Medulla oblongata (tissue), 1 donor: ENCODE measurements at regions not wholly inside any gene's neighbourhood (a gene's known extent, or its start where the extent isn't known, plus 50 kb on each side); places are given as distances from the start of the nearest gene placed in this dataset.
"Not testable (repeated sequence)": the region's sequence is repeated elsewhere in the genome, so short reads cannot be mapped to it uniquely, and the experiment has no call there.

Source experiments
- DNase-seq: peaks from one replicate; pipeline ENCODE4 v3.0.0-alpha.2; 2015; ENCODE audit errors: extremely low spot score

DNA sequence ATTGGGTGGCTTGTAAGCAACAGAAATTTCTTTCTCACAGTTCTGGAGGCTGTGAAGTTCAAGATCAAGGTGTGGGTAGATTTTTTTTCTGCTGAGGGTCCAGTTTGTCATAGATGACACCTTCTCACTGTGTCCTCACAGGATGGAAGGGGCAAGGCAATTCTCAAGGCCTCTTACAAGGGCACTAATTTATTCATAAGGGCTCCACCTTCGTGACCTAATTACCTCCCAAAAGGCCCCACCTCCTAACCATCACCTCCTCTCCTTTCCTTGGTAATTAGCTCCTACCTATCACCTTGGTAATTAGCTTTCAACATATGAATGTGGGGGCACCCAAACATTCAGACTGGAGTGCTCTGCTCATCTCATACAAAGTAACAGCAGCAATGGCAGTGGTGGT, 92.3 kb upstream of the CD44 start:
- DNase-seq: no peak

DNA sequence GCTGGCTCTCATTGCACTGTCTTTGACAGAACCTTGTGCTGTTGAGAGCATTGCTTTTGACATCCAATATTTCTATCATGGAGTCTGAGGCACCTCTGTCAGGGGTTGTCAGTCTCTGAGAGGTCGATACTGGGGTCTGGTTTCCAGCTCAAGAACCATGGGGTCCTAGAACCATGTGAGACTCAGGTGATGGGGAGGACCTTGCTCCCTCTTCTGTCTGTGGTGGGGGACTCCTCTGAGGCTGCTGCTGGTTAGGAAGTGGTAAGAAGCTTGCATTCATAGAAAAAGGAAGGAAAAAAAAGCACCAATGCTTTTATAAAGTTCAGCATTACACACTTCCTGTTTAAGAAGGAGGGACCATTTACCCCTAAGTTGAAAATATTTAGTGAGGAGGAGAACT, 91.8 kb upstream of the CD44 start:
- peak; percentile 32 for DNase-seq

DNA sequence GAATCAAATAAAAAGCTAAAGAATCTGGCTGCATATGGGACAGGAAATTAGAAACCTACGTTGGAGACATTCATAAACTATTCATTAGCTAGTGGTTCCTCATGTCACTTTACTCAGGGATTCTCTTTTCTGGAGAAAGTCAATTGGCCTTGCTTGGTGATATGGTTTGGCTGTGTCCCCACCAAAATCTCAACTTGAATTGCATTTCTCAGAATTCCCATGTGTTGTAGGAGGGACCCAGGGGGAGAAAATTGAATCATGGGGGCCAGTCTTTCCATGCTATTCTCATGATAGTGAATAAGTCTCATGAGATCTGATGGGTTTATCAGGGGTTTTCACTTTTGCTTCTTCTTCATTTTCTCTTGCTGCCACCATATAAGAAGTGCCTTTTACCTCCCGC, 91.2 kb upstream of the CD44 start:
- DNase-seq: no peak

DNA sequence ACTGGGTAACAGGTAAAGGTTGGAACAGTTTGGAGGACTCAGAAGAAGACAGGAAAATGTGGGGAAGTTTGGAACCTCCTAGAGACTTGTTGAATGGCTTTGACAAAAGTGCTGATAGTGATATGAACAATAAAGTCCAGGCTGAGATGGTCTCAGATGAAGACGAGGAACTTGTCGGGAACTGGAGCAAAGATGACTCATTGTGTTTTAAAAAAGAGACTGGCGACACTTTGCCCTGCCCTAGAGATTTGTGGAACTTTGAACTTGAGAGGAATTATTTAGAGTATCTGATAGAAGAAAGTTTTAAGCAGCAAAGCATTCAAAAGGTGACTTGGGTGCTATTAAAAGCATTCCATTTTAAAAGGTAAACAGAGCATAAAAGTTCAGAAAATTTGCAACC, 90.6 kb upstream of the CD44 start:
- not testable (repeated sequence) for DNase-seq

DNA sequence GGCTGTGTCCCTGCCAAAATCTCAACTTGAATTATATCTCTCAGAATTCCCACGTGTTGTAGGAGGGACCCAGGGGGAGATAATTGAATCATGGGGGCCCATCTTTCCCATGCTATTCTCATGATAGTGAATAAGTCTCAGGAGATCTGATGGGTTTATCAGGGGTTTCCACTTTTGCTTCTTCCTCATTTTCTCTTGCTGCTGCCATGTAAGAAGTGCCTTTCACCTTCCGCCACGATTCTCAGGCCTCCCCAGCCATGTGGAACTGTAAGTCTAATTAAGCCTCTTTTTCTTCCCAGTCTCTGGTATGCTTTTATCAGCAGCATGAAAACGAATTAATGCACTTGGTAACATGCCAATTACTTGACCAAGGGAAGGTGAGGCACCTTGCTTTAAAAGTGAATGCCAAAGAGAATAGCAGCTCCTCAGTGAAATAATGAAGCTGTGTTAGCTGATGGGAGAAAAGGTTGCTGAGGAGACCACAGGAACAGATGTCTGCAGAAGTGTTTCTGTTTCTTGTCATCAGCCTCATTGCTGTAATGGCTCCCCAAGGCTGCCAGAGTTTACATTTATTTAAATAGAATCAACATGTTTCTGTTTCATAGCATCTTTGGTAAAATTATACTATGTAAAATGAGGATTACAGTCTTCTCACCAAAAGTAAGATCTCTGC, 89.0 kb upstream of the CD44 start:
- no peak for DNase-seq

DNA sequence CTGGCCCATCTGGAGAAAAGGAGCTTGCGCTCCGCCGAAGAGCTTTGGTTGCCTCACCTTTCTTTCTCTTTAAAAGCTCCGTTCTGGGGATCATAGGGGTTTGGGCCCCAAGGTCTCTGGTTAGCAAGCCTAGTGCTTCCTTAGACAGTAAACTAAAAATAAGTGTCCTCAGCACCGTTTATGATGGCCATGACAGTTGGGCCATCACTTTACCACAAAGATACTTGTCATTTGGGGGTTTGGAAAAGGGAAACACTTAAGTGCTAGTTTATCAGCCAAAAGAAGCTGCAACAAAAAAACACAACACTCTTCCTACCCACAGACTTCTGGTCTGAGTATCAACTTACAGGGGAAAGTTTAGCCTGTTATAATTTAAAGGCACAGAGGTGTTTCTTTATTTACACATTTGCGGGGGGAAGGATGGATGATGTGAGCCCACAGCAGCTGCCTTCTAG, 88.4 kb upstream of the CD44 start:
- no peak for DNase-seq

DNA sequence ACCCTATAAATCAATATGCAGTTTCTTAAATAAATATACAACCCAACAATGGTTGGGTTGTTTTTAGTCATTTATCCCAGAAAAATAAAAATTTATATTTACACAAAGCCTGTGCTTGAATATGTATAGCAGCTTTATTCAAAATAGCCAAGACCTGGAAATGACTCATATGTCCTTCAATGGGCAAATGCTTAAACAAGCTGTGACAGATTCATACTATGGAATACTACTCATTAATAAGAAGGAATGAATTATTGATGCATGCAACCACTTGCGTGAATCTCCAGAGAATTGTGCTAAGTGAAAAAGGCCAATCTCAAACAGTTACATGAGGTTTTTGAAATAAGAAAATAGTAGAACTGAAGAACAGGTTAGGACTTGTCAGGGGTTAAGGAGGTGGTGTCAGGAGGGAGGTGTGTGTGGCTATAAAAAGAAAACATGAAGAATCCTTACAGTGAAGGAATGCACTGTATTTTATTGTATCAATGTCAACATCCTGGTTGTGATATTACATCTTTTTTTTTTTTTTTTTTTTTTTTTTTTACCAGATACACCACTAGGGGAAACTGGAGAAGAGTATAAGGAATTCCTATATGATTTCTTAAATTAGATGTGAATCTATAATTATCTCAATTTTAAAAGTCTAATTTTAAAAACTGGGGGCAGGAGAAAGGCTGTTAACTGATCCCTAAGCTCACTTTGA, 82.4 kb upstream of the CD44 start:
- no peak for DNase-seq

DNA sequence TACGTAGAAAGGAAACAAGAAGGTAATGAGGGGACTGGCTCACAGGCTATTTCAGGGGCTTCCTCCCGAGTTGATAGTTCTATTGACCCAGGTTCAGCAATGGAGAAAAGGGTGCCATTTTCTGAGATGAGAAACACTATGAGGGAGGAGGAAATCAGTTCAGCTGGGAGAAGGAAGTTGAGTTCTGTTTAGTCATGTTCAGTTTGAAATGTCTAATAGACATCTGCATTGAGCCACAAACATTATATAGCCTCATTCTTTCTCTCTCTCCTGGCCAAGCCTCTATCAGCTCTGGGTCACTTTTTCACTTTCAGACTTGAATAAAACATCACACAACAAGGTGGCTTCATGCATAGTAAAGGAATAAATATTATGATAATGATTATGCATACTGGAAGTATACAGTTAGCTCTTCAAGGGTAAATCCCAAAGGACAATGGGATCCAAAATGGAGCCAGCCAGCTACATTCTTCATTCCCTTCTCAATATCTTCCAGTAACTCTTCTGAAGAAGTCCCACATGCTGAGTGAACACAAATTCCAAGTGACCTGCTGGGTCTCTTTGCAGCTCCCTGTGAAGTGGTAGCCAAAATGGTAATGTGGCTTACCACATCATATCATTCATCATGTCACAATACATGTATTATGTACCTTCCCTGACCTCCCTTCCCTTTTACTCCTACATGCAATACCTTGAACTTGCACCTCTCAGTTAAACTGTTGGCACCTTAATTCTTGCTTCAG, 80.9 kb upstream of the CD44 start:
- no peak for DNase-seq

DNA sequence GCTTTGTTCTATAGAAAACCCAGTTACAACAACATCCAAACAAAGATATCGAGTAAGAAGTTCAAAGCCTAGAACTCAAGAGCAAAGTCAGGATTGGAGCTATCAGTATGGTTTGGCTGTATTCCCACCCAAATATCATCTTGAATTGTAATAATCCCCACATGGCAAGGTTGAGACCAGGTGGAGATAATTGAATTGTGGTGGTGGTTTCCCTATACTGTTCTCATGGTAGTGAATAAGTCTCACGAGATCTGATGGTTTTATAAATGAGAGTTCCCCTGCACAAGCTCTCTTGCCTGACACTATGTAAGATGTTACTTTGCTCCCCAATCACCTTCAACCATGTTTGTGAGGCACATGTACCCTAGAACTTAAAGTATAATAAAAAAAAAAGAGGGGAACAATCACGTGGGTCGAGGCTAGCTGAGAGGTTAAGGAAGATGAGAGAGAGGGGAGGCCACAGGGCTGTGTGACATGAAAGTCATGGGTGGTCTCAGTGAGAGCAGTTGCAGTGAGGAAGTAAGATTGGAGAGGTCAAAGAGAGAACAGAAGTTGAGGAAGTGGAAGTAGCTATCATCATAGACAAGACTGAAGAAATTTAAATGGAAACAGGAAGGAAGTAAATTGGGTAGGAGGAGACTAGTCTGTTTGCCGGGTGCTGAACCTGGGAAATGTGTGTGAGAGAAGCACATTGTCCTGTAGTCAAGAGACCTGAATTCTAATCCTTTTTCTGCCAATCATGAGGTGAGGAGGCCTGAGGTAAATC, 80.1 kb upstream of the CD44 start:
- DNase-seq: peak; percentile 53

DNA sequence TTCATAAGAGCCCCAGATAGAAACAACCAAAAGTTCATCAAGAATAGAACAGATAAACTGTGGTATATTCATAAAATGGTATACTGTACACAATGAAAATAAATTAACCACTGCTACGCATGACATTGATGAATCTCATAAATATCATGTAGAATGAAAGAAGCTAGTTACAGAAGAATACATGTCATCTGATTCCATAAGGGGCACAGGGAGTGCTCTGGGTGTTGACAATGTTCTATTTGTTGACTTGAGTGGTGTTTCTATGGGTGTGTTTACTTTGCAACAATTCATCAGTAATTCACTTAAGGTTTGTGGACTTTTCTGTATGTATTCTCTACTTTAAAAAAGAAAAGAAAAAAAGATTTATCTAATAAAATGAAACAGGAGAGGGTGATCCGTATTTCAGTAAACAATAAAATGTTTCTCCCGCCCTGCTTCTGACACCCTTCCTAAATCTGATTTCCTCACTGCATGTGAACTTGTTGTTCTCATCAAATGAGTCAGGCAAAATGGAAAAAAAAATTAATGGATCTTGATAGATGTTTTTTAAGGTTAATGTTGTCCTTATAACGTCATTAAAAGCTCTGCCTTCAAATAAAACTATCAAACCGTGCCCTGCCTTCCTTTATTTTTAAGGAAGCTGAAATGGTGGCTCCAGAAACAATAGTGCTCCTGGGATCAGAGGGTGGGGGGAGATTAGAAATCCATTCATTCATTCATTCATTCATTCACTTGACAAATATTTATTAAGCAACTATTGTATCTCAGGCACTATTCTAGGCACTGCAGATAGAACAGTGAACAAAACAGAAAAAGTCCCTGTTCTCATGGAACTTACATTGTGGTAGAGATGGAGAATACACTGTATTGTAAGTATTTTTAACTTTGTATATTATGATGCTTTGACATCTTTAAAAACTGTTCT, 77.2 kb upstream of the CD44 start:
- no peak for DNase-seq

DNA sequence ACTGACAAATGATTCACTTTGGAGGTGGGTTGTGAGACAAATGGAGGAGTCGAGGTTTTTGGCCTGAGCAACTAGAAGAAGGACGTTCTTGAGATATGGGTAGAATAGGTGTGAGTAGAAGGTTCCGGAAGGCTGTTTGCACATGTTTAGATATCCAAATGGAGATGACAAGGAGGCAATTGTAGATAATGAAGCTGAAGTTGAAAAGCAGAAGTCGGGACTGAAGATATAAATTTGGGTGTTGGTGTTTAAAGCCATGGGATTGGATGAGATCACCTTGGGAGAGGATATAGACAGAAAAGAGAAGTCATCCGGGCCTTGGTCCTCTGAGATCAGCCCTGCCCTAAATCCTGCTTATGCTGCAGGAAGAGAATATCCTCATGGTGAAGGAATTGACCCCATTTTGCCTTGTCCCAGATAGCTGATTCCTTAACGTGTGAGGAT, 75.5 kb upstream of the CD44 start:
- DNase-seq: no peak

DNA sequence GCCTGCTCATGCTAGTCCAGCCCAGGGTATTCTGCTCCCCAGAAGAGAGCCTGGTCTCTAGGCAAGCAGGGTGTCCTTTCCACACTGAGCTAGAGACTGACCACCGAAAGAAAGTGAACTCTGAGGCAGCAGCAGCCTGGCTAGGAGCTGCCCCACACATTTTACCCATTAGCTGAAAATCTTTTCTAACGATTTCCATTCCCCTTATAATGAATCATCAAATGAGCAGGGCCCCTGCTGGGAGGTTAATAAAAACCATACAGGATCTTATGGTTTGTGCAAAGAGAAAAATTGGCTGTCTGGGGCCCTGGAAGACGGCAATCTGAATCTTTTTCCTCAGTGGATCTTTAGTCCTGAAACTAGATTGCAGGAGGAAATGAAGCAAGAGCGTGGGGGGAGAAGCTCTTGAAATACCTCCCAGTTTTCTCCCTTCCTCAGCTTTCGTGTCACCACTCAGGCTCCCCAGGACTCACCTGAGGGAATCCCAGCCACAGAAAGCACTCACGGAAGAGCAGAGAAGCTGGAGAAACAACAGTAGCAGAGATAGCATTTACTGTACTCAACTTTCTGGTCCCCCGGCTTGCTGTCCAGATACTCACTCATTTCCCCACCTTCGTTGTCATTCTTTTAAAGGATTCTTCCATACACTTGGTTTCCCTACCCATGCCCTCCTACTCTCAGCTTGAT, 74.7 kb upstream of the CD44 start:
- DNase-seq: no peak

DNA sequence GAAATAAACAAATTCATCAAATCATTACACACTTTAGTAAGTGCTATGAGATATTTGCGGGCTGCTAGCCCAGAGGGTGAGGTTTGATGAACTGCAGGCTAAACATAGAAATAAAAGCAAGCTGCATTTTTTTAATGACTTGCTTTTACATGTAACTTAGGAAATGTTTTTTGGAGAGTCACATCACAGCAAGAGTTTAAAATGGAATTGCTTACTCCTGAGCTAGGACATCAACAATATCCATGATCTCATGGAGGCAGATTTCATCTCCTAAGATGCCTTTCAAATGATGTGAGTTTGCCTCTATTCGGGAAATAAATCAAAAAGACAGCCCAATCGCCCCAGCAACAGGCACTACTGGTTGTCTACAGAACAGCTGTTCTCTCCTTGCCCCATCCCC, 73.4 kb upstream of the CD44 start:
- DNase-seq: no peak

DNA sequence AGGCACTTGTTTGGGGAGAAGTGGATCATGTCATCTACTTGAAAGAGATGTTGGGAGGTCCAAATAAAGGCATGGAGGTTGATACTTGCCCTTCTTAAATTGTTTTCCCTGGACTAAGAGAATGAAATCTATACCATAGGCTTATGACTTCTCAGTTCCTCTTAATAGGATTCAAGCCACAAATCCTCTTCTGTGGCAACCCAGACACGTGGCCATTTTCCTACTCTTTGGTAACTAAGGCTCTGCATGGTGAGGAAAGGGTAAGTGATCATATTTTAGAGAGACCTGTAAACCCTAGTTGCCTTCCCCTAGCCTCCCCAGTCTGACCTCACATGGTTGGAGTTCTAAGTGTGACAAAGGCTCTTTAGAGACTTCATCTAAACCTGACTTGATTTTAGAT, 72.9 kb upstream of the CD44 start:
- no peak for DNase-seq

DNA sequence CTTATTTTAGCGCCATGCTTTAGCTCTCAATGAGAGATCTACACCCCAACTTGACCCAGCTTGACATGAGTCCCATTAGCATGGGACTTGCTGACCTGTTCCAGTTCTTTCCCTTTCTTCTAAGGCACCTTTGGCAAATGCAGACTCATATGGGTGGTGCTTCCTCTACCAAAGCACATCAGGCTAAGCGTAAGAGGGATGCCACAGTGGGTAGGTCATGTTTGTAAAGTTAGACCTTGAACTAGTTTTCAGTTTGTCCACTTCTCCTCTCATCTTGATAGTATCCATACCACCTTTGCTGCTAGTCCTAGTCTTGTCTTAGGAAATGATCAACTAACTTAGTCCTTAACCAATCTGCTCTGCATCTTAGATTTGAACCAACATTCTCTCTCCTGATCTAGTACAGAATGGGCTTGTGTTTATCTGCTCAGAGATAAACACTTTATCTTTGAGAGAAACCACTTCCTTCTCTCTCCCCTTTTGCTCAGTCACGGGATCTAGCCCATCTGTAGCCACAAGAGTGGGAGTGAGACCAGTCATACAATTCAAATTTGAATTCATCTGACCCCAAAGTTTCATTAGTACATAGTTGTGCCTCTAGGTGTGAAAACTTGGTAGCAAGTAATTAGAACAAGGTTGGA, 72.1 kb upstream of the CD44 start:
- no peak for DNase-seq

DNA sequence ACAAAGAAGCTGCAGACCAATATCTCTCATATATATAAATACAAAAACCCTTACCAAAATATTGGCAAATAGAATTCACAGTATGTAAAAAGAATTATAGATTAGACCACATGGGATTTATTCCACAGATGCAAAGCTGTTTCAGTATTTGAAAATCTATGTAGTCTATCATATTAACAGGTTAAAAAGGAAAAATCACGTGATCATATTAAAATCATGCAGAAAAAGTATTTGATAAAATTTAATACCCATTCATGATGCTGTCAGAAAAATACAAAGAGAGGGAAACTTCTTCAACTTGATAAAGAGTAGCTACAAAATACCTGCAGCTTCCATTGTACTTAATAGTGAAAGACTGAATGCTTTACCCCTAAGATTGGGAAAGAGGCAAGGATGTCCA, 67.2 kb upstream of the CD44 start:
- no peak for DNase-seq

DNA sequence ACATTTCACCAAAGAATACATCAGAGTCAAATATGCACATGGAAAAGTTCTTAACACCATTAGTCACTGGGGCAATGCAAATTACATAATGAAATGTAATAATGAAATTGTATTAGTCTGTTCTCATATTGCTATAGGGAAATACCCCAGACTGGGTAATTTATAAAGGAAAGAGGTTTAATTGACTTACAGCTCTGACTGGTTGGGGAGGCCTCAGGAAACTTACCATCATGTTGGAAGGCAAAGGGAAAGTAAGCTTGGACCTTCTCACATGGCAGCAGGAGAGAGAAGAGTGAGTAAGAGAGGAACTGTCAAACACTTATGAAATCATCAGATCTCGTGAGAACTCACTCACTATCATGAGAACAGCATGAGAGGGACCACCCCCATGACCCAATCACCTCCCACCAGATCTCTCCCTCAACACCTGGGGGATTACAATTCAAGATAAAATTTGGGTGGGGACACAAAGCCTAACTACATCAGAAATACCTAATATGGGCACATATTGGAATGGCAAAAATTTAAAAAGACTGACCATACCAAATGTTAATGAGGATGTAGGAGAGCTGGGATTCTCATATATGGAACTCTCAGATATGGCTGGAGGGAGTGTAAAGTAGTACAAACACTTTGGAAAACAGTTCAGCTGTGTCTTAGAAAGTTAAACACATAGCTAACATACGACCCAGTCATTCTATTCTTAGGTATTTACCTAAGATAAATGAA, 65.1 kb upstream of the CD44 start:
- DNase-seq: no peak

DNA sequence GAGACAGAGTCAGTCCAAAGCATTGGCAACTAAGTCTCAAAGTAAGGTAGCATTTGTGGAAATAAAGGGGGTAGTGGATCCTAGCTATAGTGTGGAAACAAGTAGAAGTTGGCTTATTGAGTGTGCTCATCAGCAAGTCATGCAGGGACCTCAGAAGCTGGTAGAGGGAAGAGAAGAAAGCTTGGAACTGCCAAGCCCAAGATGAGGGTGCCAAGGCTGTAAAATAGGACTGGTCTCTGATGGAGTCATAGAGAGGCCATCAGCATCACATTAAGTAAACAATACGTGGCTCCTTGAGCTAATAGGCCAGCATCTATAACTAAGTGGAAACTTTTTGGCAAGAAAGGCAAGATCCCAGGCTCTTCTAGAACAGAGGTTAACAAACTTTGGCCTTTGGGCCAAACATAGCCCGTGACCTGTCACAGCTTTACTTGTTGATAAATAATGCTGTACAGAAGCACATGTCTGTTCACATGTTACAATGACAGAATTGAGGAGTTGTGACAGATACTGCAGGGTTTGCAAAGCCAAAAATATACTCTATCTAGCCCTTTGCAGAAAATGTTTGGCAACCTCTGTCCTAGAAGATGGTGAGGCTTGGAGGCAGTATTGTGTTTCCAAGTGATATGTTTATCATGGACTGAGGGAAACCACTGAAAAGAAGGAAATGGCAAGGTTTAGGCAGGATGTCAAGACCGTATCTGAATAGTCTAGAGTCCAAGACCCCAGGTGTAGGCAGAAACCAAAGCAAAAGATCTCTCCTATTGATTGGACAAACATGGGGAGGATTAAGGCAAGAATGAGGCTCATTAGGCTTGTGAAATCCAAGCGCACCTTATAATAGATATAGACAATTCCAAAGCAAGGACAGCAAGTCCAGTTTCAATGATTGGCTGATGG, 62.5 kb upstream of the CD44 start:
- no peak for DNase-seq
